Panc1 (cell line): ENCODE measurements at regions not wholly inside any gene's neighbourhood (a gene's known extent, or its start where the extent isn't known, plus 50 kb on each side); places are given as distances from the start of the nearest gene placed in this dataset.

Experiments
- CTCF ChIP-seq: fragments of 450-650 bp; IDR thresholded peaks from 2 replicates; pipeline ENCODE4 v1.5.1; 2017; ENCODE audit warnings: mild to moderate bottlenecking
- SIN3A ChIP-seq: IDR thresholded peaks from 2 replicates; pipeline ENCODE4 v1.6.1; 2012; ENCODE audit warnings: low read depth, mild to moderate bottlenecking, low read length, moderate library complexity, borderline replicate concordance; ENCODE audit not compliant: insufficient read depth

GRCh38 chr16:65235339-65236177 lies 113.7 kb upstream of the CDH11 start:
- TF ChIP-seq CTCF = no peak
- no peak for TF ChIP-seq SIN3A
